GM23338 (cell line): ENCODE measurements at regions not wholly inside any gene's neighbourhood (a gene's known extent, or its start where the extent isn't known, plus 50 kb on each side); places are given as distances from the start of the nearest gene placed in this dataset.

Experiments used
- ATAC-seq: fragments of 200-7000 bp; cut with Tn5 transposase; 3 replicates; pipeline ENCODE4 v1.9.1; 2020
- DNase-seq: peaks from one replicate; pipeline ENCODE4 v3.0.0-alpha.2; 2015; ENCODE audit warnings: low spot score
- H2AFZ ChIP-seq: fragments of 200-600 bp; sonication (generic); 2 replicates; pipeline ENCODE4 v1.8.0; 2016; ENCODE audit warnings: antibody characterized with exemption, mild to moderate bottlenecking, moderate library complexity
- H3F3A ChIP-seq: fragments of 200-600 bp; sonication (generic); replicated peaks from 2 replicates; pipeline ENCODE4 v1.8.0; 2017; ENCODE audit warnings: antibody characterized with exemption, mixed run types, low read depth
- H3K27ac ChIP-seq: fragments of 200-600 bp; sonication (generic); 2 replicates; pipeline ENCODE4 v1.6.1; 2016; ENCODE audit warnings: low read depth
- H3K27me3 ChIP-seq: fragments of 200-600 bp; sonication (generic); 2 replicates; pipeline ENCODE4 v1.8.0; 2016; ENCODE audit warnings: mild to moderate bottlenecking, mixed run types, moderate library complexity; ENCODE audit not compliant: insufficient read depth
- H3K36me3 ChIP-seq: fragments of 200-600 bp; sonication (generic); 2 replicates; pipeline ENCODE4 v1.8.0; 2016; ENCODE audit warnings: mild to moderate bottlenecking; ENCODE audit not compliant: insufficient read depth
- H3K4me1 ChIP-seq: fragments of 200-600 bp; sonication (generic); 2 replicates; pipeline ENCODE4 v1.8.0; 2016; ENCODE audit warnings: mild to moderate bottlenecking, moderate library complexity; ENCODE audit not compliant: insufficient read depth
- H3K4me2 ChIP-seq: fragments of 200-600 bp; sonication (generic); 2 replicates; pipeline ENCODE4 v1.7.1; 2017; ENCODE audit warnings: mixed run types
- H3K4me3 ChIP-seq: fragments of 200-600 bp; sonication (generic); 2 replicates; pipeline ENCODE4 v1.6.1; 2016; ENCODE audit warnings: mixed run types
- H3K79me2 ChIP-seq: fragments of 200-600 bp; sonication (generic); replicated peaks from 2 replicates; pipeline ENCODE4 v1.8.0; 2017; ENCODE audit warnings: mild to moderate bottlenecking; ENCODE audit not compliant: insufficient read depth
- H3K9me2 ChIP-seq: fragments of 200-600 bp; sonication (generic); 2 replicates; pipeline ENCODE4 v1.8.0; 2017; ENCODE audit not compliant: insufficient read depth
- H4K20me1 ChIP-seq: fragments of 200-600 bp; sonication (generic); replicated peaks from 2 replicates; pipeline ENCODE4 v1.8.0; 2017; ENCODE audit warnings: mild to moderate bottlenecking; ENCODE audit not compliant: insufficient read depth
- H3K27ac Mint-ChIP-seq: 2 replicates; pipeline ENCODE4 v1.8.0; 2020; ENCODE audit warnings: inconsistent platforms, mild to moderate bottlenecking, moderate library complexity, mixed read lengths
- H3K27me3 Mint-ChIP-seq: 3 replicates; pipeline ENCODE4 v1.8.0; 2022; ENCODE audit warnings: low read depth, mild to moderate bottlenecking, moderate library complexity, mixed read lengths, inconsistent platforms; ENCODE audit not compliant: insufficient read depth, poor library complexity
- H3K36me3 Mint-ChIP-seq: 3 replicates; pipeline ENCODE4 v1.8.0; 2021; ENCODE audit warnings: low read depth, mild to moderate bottlenecking, inconsistent platforms, moderate library complexity, mixed read lengths
- H3K4me1 Mint-ChIP-seq: 3 replicates; pipeline ENCODE4 v1.8.0; 2020; ENCODE audit warnings: mild to moderate bottlenecking, inconsistent platforms, mixed read lengths
- H3K4me3 Mint-ChIP-seq: 3 replicates; pipeline ENCODE4 v1.8.0; 2021; ENCODE audit warnings: moderate library complexity, mild to moderate bottlenecking, inconsistent platforms, mixed read lengths
- H3K9me3 Mint-ChIP-seq: 3 replicates; pipeline ENCODE4 v1.8.0; 2020; ENCODE audit warnings: moderate library complexity, mild to moderate bottlenecking, inconsistent platforms, mixed read lengths
- TF ChIP-seq, protein P1 (sequence below): IDR thresholded peaks from 2 replicates; pipeline ENCODE4 v1.6.1; 2016; ENCODE audit warnings: antibody characterized with exemption
- TF ChIP-seq, protein P2 (sequence below): fragments of 250-450 bp; sonication (Bioruptor Pico); IDR thresholded peaks from 2 replicates; pipeline ENCODE4 v1.5.0; 2020; ENCODE audit warnings: mild to moderate bottlenecking, moderate library complexity

DNA sequence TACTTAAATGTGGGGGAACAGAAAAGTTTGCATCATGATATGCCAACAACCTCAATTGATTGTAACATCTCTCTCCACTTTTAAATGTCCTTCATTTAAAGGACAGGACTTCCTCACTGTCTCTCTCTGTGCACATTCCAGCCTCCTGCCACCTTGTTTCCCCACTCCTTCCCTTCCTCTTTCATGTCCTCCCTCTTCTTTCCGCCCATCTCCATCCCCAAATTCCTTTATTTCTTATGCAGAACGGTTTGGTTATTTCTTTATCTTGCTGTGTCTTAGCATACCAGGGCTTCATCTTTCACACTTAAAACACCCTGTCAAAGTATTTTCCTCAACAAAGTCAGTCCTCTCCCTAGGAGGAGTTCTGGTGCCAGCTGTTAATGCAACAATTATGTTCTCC lies 293.8 kb downstream of the NXPE2 start:
- H3K4me3 Mint-ChIP-seq = no peak overlapping the region
- no peaks in the 10 kb centered on the region; the same call in 2 of the 3 replicates for H3K9me3 Mint-ChIP-seq
- peak; percentile 70 for ATAC-seq

More for the DNA sequence above, 293.8 kb downstream of the NXPE2 start:
- Histone ChIP-seq H3K27me3 (no peaks in the 10 kb centered on the region), H3K4me2 (peak overlapping the region; percentile 36; the same call in 1 of the 2 replicates), H3K79me2 (no peaks in the 10 kb centered on the region), H2AFZ (no peak overlapping the region), H4K20me1 (no peaks in the 10 kb centered on the region), H3K4me3 (no peak overlapping the region), H3K27ac (no peak overlapping the region), H3K36me3 (no peaks in the 10 kb centered on the region), H3K4me1 (peaks cover 14% of the 10 kb centered on the region), H3F3A (no peaks in the 10 kb centered on the region), H3K9me2 (peaks cover 10% of the 10 kb centered on the region; the same call in 1 of the 2 replicates)
- Mint-ChIP-seq H3K27ac (no peak overlapping the region), H3K36me3 (no peaks in the 10 kb centered on the region), H3K27me3 (no peaks in the 10 kb centered on the region), H3K4me1 (peaks cover 7% of the 10 kb centered on the region; the same call in 1 of the 3 replicates)
- TF ChIP-seq, protein P1, sequence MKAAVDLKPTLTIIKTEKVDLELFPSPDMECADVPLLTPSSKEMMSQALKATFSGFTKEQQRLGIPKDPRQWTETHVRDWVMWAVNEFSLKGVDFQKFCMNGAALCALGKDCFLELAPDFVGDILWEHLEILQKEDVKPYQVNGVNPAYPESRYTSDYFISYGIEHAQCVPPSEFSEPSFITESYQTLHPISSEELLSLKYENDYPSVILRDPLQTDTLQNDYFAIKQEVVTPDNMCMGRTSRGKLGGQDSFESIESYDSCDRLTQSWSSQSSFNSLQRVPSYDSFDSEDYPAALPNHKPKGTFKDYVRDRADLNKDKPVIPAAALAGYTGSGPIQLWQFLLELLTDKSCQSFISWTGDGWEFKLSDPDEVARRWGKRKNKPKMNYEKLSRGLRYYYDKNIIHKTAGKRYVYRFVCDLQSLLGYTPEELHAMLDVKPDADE = no peak
- TF ChIP-seq, protein P2, sequence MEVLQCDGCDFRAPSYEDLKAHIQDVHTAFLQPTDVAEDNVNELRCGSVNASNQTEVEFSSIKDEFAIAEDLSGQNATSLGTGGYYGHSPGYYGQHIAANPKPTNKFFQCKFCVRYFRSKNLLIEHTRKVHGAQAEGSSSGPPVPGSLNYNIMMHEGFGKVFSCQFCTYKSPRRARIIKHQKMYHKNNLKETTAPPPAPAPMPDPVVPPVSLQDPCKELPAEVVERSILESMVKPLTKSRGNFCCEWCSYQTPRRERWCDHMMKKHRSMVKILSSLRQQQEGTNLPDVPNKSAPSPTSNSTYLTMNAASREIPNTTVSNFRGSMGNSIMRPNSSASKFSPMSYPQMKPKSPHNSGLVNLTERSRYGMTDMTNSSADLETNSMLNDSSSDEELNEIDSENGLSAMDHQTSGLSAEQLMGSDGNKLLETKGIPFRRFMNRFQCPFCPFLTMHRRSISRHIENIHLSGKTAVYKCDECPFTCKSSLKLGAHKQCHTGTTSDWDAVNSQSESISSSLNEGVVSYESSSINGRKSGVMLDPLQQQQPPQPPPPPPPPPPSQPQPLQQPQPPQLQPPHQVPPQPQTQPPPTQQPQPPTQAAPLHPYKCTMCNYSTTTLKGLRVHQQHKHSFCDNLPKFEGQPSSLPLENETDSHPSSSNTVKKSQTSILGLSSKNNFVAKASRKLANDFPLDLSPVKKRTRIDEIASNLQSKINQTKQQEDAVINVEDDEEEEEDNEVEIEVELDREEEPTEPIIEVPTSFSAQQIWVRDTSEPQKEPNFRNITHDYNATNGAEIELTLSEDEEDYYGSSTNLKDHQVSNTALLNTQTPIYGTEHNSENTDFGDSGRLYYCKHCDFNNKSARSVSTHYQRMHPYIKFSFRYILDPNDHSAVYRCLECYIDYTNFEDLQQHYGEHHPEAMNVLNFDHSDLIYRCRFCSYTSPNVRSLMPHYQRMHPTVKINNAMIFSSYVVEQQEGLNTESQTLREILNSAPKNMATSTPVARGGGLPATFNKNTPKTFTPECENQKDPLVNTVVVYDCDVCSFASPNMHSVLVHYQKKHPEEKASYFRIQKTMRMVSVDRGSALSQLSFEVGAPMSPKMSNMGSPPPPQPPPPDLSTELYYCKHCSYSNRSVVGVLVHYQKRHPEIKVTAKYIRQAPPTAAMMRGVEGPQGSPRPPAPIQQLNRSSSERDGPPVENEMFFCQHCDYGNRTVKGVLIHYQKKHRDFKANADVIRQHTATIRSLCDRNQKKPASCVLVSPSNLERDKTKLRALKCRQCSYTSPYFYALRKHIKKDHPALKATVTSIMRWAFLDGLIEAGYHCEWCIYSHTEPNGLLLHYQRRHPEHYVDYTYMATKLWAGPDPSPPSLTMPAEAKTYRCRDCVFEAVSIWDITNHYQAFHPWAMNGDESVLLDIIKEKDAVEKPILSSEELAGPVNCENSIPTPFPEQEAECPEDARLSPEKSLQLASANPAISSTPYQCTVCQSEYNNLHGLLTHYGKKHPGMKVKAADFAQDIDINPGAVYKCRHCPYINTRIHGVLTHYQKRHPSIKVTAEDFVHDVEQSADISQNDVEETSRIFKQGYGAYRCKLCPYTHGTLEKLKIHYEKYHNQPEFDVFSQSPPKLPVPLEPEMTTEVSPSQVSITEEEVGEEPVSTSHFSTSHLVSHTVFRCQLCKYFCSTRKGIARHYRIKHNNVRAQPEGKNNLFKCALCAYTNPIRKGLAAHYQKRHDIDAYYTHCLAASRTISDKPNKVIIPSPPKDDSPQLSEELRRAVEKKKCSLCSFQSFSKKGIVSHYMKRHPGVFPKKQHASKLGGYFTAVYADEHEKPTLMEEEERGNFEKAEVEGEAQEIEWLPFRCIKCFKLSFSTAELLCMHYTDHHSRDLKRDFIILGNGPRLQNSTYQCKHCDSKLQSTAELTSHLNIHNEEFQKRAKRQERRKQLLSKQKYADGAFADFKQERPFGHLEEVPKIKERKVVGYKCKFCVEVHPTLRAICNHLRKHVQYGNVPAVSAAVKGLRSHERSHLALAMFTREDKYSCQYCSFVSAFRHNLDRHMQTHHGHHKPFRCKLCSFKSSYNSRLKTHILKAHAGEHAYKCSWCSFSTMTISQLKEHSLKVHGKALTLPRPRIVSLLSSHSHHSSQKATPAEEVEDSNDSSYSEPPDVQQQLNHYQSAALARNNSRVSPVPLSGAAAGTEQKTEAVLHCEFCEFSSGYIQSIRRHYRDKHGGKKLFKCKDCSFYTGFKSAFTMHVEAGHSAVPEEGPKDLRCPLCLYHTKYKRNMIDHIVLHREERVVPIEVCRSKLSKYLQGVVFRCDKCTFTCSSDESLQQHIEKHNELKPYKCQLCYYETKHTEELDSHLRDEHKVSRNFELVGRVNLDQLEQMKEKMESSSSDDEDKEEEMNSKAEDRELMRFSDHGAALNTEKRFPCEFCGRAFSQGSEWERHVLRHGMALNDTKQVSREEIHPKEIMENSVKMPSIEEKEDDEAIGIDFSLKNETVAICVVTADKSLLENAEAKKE (CRISPR knock-in tag) = peak; percentile 31; the same call in 1 of the 2 replicates
- DNase-seq = peak; percentile 67
